Testis (tissue), 2 donors: ENCODE measurements at regions not wholly inside any gene's neighbourhood (a gene's known extent, or its start where the extent isn't known, plus 50 kb on each side); places are given as distances from the start of the nearest gene placed in this dataset.

ENCODE experiments used
- DNase-seq: peaks from one replicate; pipeline ENCODE4 v3.0.0-alpha.2; 2019
- H3K27ac ChIP-seq, 2 donors: fragments of 200-600 bp; sonication (generic); one replicate each; pipeline ENCODE4 v1.5.1; 2019
- H3K27me3 ChIP-seq: fragments of 200-600 bp; sonication (generic); one replicate; pipeline ENCODE4 v1.5.1; 2019
- H3K36me3 ChIP-seq: fragments of 200-600 bp; sonication (generic); one replicate; pipeline ENCODE4 v1.5.1; 2017; ENCODE audit warnings: low read depth; ENCODE audit errors: missing control alignments
- H3K4me1 ChIP-seq: fragments of 200-600 bp; sonication (generic); one replicate; pipeline ENCODE4 v1.5.1; 2019
- H3K4me3 ChIP-seq, 2 donors: fragments of 200-600 bp; sonication (generic); one replicate each; pipeline ENCODE4 v1.5.1; 2017 to 2019
- H3K9me3 ChIP-seq: fragments of 200-600 bp; sonication (generic); one replicate; pipeline ENCODE4 v1.5.1; 2017
- POLR2A ChIP-seq: fragments of 450-650 bp; IDR thresholded peaks from one replicate; pipeline ENCODE4 v1.6.1; 2017; ENCODE audit warnings: antibody characterized with exemption, mild to moderate bottlenecking, moderate library complexity
- WGBS, 2 donors: methylation state at CpG; one replicate each; pipeline ENCODE4 v1.1.5; 2018; 5-methylcytosine and 5-hydroxymethylcytosine counted together
- intact Hi-C: fragments of 100-400 bp; cut with DNase I; formaldehyde crosslinking; loops from one replicate; pipeline ENCODE4 v1.15.1; 2023; ENCODE audit warnings: low total_unique reads
- TF ChIP-seq, protein P1 (sequence below), 3 experiments: fragments of 450-650 bp in 2 of 3; fragments of 200-600 bp in 1 of 3; sonication (generic) in 1 of 3; IDR thresholded peaks; one replicate each; pipeline ENCODE4 v1.5.1; 2016 to 2019; ENCODE audit warnings: antibody characterized with exemption in 3 of 3, mild to moderate bottlenecking in 2 of 3, moderate library complexity in 1 of 3

DNA sequence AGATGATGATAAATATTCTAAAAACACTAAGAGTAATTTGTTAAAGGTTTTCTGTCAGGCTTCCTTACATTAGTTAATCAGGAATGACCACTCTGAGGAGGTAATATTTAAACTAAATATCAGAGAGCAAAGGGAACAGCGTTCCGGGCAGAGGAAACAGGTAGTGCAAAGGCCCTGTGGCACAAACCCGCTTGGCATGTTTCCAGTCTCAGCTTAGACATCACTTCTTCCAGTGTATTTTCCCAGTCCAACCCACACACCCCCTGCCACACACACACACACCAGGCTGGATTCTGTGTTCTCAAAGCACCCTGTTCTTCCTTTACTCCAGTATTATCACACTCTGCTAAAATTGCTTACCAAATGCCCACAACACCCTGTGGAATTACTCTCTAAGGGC lies 247.1 kb downstream of the RPS29 start:
- Histone ChIP-seq H3K4me3 (no peak overlapping the region), H3K36me3 (no peaks in the 10 kb centered on the region), H3K27ac (no peak overlapping the region), H3K27me3 (no peaks in the 10 kb centered on the region), H3K9me3 (no peaks in the 10 kb centered on the region), H3K4me1 (no peaks in the 10 kb centered on the region)
- 85 to 92% methylated on average over 3 of the region's 3 CpGs for WGBS, 2 donors
- intact Hi-C loops = no loop called here
- TF ChIP-seq, protein P1, sequence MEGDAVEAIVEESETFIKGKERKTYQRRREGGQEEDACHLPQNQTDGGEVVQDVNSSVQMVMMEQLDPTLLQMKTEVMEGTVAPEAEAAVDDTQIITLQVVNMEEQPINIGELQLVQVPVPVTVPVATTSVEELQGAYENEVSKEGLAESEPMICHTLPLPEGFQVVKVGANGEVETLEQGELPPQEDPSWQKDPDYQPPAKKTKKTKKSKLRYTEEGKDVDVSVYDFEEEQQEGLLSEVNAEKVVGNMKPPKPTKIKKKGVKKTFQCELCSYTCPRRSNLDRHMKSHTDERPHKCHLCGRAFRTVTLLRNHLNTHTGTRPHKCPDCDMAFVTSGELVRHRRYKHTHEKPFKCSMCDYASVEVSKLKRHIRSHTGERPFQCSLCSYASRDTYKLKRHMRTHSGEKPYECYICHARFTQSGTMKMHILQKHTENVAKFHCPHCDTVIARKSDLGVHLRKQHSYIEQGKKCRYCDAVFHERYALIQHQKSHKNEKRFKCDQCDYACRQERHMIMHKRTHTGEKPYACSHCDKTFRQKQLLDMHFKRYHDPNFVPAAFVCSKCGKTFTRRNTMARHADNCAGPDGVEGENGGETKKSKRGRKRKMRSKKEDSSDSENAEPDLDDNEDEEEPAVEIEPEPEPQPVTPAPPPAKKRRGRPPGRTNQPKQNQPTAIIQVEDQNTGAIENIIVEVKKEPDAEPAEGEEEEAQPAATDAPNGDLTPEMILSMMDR (IDR thresholded peaks at IDR 0.05) = no peak
- no peak for TF ChIP-seq POLR2A
- DNase-seq = no peak

DNA sequence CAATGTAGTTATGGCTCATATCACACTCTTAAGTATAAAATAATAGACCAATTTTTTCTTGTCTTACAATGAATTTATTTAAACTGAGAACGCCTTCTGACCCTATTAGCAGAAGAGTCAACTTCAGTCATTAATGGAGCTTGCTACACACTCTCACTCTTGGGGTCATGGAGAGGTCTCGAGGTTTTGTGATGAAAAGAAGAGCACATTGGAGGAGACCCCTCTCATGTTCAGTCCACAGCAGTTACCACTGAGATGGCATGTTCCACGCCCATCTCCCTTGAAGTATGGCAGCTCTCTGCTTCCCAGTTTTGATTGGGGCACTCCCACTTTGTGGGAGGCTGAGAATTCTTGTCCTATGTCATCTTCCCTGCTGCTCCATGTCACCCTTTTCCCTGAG lies 266.4 kb downstream of the RPS29 start:
- no peaks in the 10 kb centered on the region for H3K4me1 ChIP-seq
- no peaks in the 10 kb centered on the region for H3K27me3 ChIP-seq
- no peak for DNase-seq
- intact Hi-C loops = no loop called here
- 82 to 85% methylated on average over 3 of the region's 3 CpGs for WGBS, 2 donors
- H3K36me3 ChIP-seq = no peaks in the 10 kb centered on the region
- TF ChIP-seq, protein P1 (IDR thresholded peaks at IDR 0.05) = no peak
- TF ChIP-seq POLR2A = no peak
- H3K9me3 ChIP-seq = no peaks in the 10 kb centered on the region
- H3K27ac ChIP-seq = no peak overlapping the region
- H3K4me3 ChIP-seq = no peak overlapping the region

GRCh38 chr14:49315570-49315969 lies 270.6 kb downstream of the RPS29 start:
- Histone ChIP-seq H3K27me3 (no peaks in the 10 kb centered on the region), H3K27ac (no peak overlapping the region), H3K36me3 (no peaks in the 10 kb centered on the region), H3K4me3 (no peak overlapping the region), H3K9me3 (no peaks in the 10 kb centered on the region), H3K4me1 (no peaks in the 10 kb centered on the region)
- 76 to 78% methylated on average over 3 to 4 of the region's 4 CpGs for WGBS, 2 donors
- DNase-seq = no peak
- intact Hi-C loops = no loop called here
- no peak for TF ChIP-seq POLR2A
- TF ChIP-seq, protein P1 (IDR thresholded peaks at IDR 0.05) = no peak

DNA sequence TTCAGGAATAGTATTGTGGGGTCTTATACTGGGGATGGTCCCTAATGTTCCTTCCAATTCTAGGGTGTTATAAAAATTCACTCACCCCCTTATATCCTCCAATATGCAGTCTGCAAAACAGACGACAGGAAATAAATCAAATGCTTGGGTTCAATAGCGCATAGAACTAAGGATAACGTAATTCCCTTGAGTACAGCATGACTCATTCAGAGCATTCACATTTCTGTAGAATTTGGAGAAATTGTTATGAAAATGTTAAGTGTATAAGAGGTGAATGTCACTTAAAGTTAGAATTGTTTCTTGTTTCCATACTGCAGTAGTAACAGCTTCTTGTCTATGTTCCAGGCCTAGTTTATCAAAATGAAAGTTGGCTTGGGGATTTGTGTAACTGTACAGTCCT lies 271.4 kb downstream of the RPS29 start:
- intact Hi-C loops = no loop called here
- Histone ChIP-seq H3K36me3 (no peaks in the 10 kb centered on the region), H3K4me3 (no peak overlapping the region), H3K27me3 (no peaks in the 10 kb centered on the region), H3K9me3 (no peaks in the 10 kb centered on the region), H3K27ac (no peak overlapping the region), H3K4me1 (no peaks in the 10 kb centered on the region)
- 76 to 81% methylated on average over 3 of the region's 3 CpGs for WGBS, 2 donors
- DNase-seq = no peak
- TF ChIP-seq POLR2A = no peak
- TF ChIP-seq, protein P1 (IDR thresholded peaks at IDR 0.05) = no peak

DNA sequence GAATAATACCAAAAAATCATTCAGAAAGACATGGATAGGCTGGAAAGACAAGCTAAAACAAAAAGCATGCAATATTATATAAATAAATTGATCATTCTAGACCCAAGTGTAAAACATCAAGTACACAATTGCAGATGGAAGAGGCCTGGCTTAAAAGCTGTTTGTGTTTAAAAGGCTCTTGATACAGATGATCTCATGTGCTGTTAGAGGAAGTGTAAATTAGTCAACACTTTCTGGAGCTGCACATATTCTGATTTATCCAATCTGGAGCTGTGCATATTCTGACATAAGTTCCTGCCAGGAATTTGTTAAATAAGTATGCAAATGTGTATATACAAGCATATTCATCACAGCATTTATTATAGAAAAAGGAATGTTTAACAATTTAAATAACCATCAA lies 273.1 kb downstream of the RPS29 start:
- H3K36me3 ChIP-seq = no peaks in the 10 kb centered on the region
- DNase-seq = no peak
- no peak overlapping the region for H3K27ac ChIP-seq
- no peak overlapping the region for H3K4me3 ChIP-seq
- TF ChIP-seq, protein P1 (IDR thresholded peaks at IDR 0.05) = no peak
- no peak for TF ChIP-seq POLR2A
- H3K9me3 ChIP-seq = no peaks in the 10 kb centered on the region
- H3K27me3 ChIP-seq = no peaks in the 10 kb centered on the region
- no peaks in the 10 kb centered on the region for H3K4me1 ChIP-seq
- intact Hi-C loops = no loop called here
